HG03175 (cell line): ENCODE measurements at regions not wholly inside any gene's neighbourhood (a gene's known extent, or its start where the extent isn't known, plus 50 kb on each side); places are given as distances from the start of the nearest gene placed in this dataset.

Experiments used
- ATAC-seq: cut with Tn5 transposase; IDR thresholded peaks from one replicate; pipeline ENCODE4 v1.9.1; 2021; ENCODE audit warnings: mild to moderate bottlenecking, moderate library complexity; ENCODE audit not compliant: unreplicated experiment

- no peak for ATAC-seq
Measured at GRCh38 chr2:155442088-155442487, 743.6 kb downstream of the KCNJ3 start.

GRCh38 chr2:155431004-155431507 lies 732.6 kb downstream of the KCNJ3 start:
- no peak for ATAC-seq

GRCh38 chr2:155427470-155427869 lies 729.0 kb downstream of the KCNJ3 start:
- no peak for ATAC-seq

GRCh38 chr2:155424518-155424917 lies 726.0 kb downstream of the KCNJ3 start:
- no peak for ATAC-seq

GRCh38 chr2:155418753-155419152 lies 720.3 kb downstream of the KCNJ3 start:
- ATAC-seq = no peak

GRCh38 chr2:155412598-155412997 lies 714.1 kb downstream of the KCNJ3 start:
- peak; percentile 96 for ATAC-seq

GRCh38 chr2:155404433-155405002 lies 706.0 kb downstream of the KCNJ3 start:
- ATAC-seq = no peak

GRCh38 chr2:155393406-155393805 lies 694.9 kb downstream of the KCNJ3 start:
- no peak for ATAC-seq

GRCh38 chr2:155391613-155392130 lies 693.2 kb downstream of the KCNJ3 start:
- ATAC-seq = no peak

- no peak for ATAC-seq
Measured at GRCh38 chr2:155389224-155389623, 690.7 kb downstream of the KCNJ3 start.

- ATAC-seq = no peak
Measured at GRCh38 chr2:155384555-155385123, 686.1 kb downstream of the KCNJ3 start.

- ATAC-seq = no peak
Measured at GRCh38 chr2:155382776-155383175, 684.3 kb downstream of the KCNJ3 start.

- no peak for ATAC-seq
Measured at GRCh38 chr2:155381436-155381835, 682.9 kb downstream of the KCNJ3 start.

- no peak for ATAC-seq
Measured at GRCh38 chr2:155379494-155379893, 681.0 kb downstream of the KCNJ3 start.

- peak; percentile 46 for ATAC-seq
Measured at GRCh38 chr2:155377931-155378444, 679.5 kb downstream of the KCNJ3 start.

GRCh38 chr2:155377266-155377680 lies 678.8 kb downstream of the KCNJ3 start:
- ATAC-seq = peak; percentile 42

GRCh38 chr2:155372969-155373368 lies 674.5 kb downstream of the KCNJ3 start:
- ATAC-seq = no peak

GRCh38 chr2:155368934-155369333 lies 670.4 kb downstream of the KCNJ3 start:
- ATAC-seq = peak; percentile 62

GRCh38 chr2:155364766-155365165 lies 666.3 kb downstream of the KCNJ3 start:
- ATAC-seq = no peak

GRCh38 chr2:155363349-155363888 lies 664.9 kb downstream of the KCNJ3 start:
- no peak for ATAC-seq

GRCh38 chr2:155357172-155357571 lies 658.7 kb downstream of the KCNJ3 start:
- no peak for ATAC-seq

GRCh38 chr2:155356250-155356649 lies 657.8 kb downstream of the KCNJ3 start:
- ATAC-seq = no peak
